Left cardiac atrium (tissue), 4 donors: ENCODE measurements at regions not wholly inside any gene's neighbourhood (a gene's known extent, or its start where the extent isn't known, plus 50 kb on each side); places are given as distances from the start of the nearest gene placed in this dataset.
"Not testable (repeated sequence)": the region's sequence is repeated elsewhere in the genome, so short reads cannot be mapped to it uniquely, and the experiment has no call there.

Source experiments
- ATAC-seq, 2 donors: fragments of 200-7000 bp; cut with Tn5 transposase; one replicate each; pipeline ENCODE4 v1.9.1; 2020; ENCODE audit warnings: mild to moderate bottlenecking in 2 of 2, moderate library complexity in 2 of 2
- DNase-seq: peaks from one replicate; pipeline ENCODE4 v3.0.0-alpha.2; 2020
- intact Hi-C, 2 donors: fragments of 100-400 bp; cut with DNase I; formaldehyde crosslinking; loops; one replicate each; pipeline versions ENCODE4 v1.14.1 to v1.15.1; 2022 to 2023
- donor health status: DM: no; HTN: yes; CAD: no.
- donor health status: DM: no; HTN: yes; CAD: no; lungs with severe emphysema.
- donor health status: DM: yes; HTN: yes; CAD: no.
- donor health status: Dilated cardiomyopathy.

DNA sequence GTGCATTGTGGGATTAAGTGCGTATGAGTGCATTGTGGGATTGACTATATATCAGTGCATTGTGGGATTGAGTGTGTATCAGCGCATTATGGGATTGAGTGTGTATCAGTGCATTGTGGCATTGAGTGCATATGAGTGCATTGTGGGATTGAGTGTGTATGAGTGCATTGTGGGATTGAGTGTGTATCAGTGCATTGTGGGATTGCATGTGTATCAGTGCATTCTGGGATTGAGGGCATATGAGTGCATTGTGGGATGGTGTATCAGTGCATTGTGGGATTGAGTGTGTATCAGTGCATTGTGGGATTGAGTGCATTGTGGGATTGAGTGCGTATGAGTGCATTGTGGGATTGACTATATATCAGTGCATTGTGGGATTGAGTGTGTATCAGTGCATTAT is 106.4 kb downstream of the SHOX start:
- ATAC-seq, intact Hi-C loops, DNase-seq: not testable (repeated sequence)

DNA sequence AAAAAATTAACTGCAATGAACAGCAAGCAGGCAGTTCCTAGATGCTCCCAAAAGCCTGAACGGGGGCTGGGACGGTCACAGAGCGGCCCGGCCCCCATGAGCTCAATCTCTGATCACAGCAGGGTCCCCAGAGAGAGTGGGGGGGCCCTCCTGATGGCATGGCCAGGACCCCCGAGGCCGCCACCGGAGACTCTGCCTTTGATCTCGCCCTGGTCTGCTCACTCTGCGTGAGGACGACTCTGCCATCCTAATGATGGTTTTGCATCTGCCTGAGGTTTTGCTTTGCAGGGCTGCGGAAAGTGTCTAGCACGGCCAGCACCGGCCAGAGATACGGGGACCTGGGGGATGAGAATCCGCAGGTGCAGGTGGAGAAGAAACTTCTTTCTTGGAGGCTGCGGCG is 103.8 kb downstream of the SHOX start:
- no peak for ATAC-seq
- intact Hi-C loops: no loop called here
- no peak for DNase-seq

GRCh38 chrX:733961-734360 is 103.4 kb downstream of the SHOX start:
- intact Hi-C loops: no loop called here
- ATAC-seq: no peak
- DNase-seq: no peak

DNA sequence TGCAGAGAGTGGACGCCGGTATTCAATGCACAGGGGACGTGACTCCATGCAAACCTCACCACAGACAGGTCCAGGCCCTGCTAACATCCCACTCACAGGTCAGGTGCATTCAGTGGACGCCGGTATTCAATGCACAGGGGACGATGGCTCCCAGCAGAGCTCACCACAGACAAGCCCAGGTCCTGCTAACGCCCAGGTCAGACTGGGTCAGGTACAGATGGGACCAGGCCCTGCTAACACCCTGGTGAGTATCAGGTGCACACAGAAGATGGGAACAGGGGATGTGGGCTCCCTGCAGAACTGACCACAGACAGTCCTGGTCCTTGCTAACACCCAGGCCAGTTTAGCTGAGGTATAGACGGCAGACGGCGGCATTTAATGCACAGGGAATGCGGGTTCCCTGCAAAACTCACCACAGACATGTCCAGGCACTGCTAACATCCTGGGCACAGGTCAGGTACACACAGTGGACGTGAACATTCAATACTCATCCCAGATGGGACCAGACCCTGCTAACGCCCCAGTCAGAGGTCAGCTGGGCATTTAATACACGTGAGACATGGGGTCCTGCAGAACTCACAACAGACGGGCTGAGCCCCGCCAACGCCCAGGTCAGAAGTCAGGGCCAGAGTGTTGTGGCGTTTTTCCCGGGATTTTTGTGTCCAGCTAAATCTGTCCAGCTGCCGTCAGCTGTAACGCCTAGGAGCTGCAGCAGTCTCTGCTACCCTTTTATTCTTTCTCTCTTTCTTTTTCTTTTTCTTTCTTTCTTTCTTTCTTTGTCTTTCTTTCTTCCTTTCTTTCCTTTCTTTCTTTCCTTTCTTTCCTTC is 99.2 kb downstream of the SHOX start:
- DNase-seq (no peak), ATAC-seq (no peak)
- intact Hi-C loops: no loop called here

DNA sequence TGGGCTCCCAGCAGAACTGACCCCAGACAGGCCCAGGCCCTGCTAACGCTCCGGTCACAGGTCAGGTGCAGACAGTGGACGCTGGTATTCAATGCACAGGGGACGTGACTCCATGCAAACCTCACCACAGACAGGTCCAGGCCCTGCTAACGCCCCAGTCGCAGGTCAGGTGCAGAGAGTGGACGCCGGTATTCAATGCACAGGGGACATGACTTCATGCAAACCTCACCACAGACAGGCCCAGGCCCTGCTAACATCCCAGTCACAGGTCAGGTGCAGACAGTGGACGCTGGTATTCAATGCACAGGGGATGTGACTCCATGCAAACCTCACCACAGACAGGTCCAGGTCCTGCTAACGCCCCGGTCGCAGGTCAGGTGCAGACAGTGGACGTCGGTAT is 98.5 kb downstream of the SHOX start:
- intact Hi-C loops, ATAC-seq, DNase-seq: not testable (repeated sequence)

DNA sequence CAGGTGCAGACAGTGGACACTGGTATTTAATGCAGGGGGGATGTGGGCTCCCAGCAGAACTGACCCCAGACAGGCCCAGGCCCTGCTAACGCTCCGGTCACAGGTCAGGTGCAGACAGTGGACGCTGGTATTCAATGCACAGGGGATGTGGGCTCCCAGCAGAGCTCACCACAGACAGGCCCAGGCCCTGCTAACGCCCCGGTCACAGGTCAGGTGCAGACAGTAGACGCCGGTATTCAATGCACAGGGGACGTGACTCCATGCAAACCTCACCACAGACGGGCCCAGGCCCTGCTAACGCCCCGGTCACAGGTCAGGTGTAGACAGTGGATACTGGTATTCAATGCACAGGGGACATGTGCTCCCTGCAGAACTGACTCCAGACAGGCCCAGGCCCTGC is 98.0 kb downstream of the SHOX start:
- intact Hi-C loops, ATAC-seq, DNase-seq: not testable (repeated sequence)

- intact Hi-C loops: no loop called here
- no peak for ATAC-seq
- DNase-seq: no peak
Observed at GRCh38 chrX:727738-728621, 97.4 kb downstream of the SHOX start.

- no peak for DNase-seq
- intact Hi-C loops: no loop called here
- no peak for ATAC-seq
Observed at GRCh38 chrX:725971-726370, 95.4 kb downstream of the SHOX start.

DNA sequence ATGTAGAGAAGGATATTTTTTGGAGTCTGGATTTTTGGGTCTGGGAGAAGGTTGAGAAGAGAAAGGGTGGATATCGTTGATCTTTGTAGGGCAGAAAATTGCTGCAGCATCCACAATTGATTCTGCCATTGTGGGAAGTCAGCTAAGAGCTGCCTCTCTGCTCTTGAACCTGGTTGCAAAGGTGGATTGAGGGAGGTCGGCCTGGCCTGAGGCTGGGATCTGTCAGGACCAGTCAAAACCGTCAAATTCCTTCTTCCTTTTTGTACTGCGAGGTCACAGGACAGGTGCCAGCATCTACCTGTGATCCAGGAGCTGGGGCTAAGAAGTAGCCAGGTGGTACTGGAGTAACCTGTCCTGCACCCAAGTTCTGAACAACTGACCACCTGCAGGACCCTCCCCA is 93.7 kb downstream of the SHOX start:
- DNase-seq (no peak), ATAC-seq (no peak)
- intact Hi-C loops: no loop called here

DNA sequence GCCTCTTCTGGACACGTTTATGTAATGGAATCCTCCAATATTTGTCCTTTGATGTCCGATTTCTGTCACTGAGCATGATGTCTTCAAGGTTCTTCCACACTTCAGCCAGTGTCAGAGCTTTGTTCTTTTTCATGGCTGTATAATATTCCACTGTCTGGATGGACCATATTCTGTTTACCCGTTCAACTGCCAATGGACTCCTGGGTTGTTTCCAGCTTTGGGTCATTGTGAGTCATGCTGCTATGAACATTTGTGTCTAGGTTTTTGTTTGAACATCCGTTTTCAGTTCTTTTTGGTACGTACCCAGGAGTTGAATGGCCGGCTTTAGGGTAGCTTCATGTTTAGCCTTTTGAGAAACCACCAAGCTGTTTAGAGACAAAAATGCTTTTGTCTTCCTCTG is 93.2 kb downstream of the SHOX start:
- intact Hi-C loops: no loop called here
- ATAC-seq (no peak), DNase-seq (no peak)

DNA sequence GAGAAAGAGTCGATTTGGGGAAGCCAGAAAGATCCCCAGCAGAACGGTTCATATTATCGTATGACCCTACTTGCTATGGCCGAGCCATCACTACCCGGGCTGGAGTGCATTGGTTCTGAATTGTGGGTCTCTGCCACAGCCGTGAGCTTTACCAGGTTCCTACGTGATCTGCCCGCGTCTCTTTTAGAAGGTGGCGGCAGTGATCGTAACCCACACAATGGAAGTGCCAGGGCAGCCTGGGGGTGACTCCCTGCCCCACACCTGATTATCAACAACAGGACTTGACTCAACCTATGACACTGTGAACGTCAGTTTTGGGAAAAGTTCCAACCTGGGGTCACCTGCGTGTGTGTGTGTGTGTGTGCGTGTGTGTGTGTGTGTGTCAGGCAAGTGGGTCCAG is 90.8 kb downstream of the SHOX start:
- no peak for ATAC-seq
- intact Hi-C loops: no loop called here
- no peak for DNase-seq

- ATAC-seq (no peak), DNase-seq (no peak)
- intact Hi-C loops: no loop called here
Observed at GRCh38 chrX:720825-721224, 90.2 kb downstream of the SHOX start.

DNA sequence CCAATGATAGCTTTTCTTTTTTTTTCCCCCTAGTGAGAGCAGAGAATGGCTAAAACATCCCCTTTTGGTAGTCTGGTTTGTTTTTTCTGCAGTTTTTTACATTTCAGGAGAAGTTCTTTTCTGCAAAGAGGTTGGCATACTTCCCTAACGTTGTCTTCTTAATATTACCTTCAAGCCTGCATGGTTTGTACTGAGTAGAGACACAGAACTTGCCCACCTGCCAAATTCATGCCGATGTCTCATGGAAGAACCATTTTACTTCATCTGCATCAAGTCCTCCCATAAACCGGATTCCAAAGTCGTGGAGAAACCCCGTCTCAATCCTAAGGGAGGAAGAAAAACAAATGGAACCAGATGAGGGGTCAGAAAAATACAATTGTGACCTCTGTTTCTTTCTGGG is 89.7 kb downstream of the SHOX start:
- DNase-seq: no peak
- intact Hi-C loops: no loop called here
- no peak for ATAC-seq

DNA sequence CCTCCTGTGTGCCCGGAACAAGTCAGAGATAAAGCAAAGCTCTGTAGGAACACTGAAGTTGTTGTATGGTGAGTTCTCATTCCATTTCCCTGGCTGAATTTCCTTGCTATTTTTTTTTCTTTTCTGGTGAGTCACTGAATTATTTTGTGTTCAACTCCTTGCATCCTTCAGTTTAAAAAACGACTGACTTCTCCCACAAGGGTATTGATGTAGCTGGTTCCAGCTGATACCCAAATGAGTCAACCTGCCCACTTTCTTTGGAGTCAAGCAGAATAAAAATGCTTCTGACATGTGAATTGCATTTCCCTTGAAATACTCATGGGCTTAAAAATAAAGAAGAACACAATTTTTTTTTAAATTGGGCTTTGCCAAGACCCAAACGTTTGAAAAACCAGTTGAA is 85.5 kb downstream of the SHOX start:
- DNase-seq (no peak), ATAC-seq (no peak)
- intact Hi-C loops: no loop called here

GRCh38 chrX:714131-714530 is 83.5 kb downstream of the SHOX start:
- intact Hi-C loops: no loop called here
- ATAC-seq: no peak
- no peak for DNase-seq
